NCI-H1436 treated with DMSO at 0.1 percent for 48 hours (cell line): ENCODE measurements at regions not wholly inside any gene's neighbourhood (a gene's known extent, or its start where the extent isn't known, plus 50 kb on each side); places are given as distances from the start of the nearest gene placed in this dataset.

ENCODE experiments used
- DNase-seq: peaks from one replicate; lab custom pipeline; 2025; lab: John Stamatoyannopoulos, UW

GRCh38 chr4:138858419-138858818 lies 157.2 kb upstream of the NOCT start:
- no peak for DNase-seq

GRCh38 chr4:138857416-138857815 lies 158.2 kb upstream of the NOCT start:
- no peak for DNase-seq

GRCh38 chr4:138852681-138853080 lies 162.9 kb upstream of the NOCT start:
- no peak for DNase-seq

GRCh38 chr4:138851391-138852335 lies 163.9 kb upstream of the NOCT start:
- DNase-seq: no peak

GRCh38 chr4:138845664-138846063 lies 169.9 kb upstream of the NOCT start:
- DNase-seq: no peak

- no peak for DNase-seq
Measured at GRCh38 chr4:138845054-138845453, 170.5 kb upstream of the NOCT start.

GRCh38 chr4:138843616-138844015 lies 172.0 kb upstream of the NOCT start:
- no peak for DNase-seq

- no peak for DNase-seq
Measured at GRCh38 chr4:138841343-138841742, 174.2 kb upstream of the NOCT start.

- DNase-seq: no peak
Measured at GRCh38 chr4:138838251-138838650, 177.3 kb upstream of the NOCT start.

- peak; percentile 4 for DNase-seq
Measured at GRCh38 chr4:138835832-138836533, 179.6 kb upstream of the NOCT start.

- DNase-seq: no peak
Measured at GRCh38 chr4:138833974-138834373, 181.6 kb upstream of the NOCT start.

GRCh38 chr4:138832563-138832962 lies 183.0 kb upstream of the NOCT start:
- DNase-seq: no peak

- no peak for DNase-seq
Measured at GRCh38 chr4:138831948-138832347, 183.6 kb upstream of the NOCT start.

GRCh38 chr4:138828926-138829325 lies 186.7 kb upstream of the NOCT start:
- DNase-seq: no peak

GRCh38 chr4:138826754-138827153 lies 188.8 kb upstream of the NOCT start:
- DNase-seq: no peak

- DNase-seq: no peak
Measured at GRCh38 chr4:138826322-138826721, 189.3 kb upstream of the NOCT start.

- DNase-seq: no peak
Measured at GRCh38 chr4:138821331-138821730, 194.2 kb upstream of the NOCT start.

GRCh38 chr4:138816875-138817274 lies 198.7 kb upstream of the NOCT start:
- no peak for DNase-seq

- DNase-seq: no peak
Measured at GRCh38 chr4:138815811-138816210, 199.8 kb upstream of the NOCT start.

- DNase-seq: no peak
Measured at GRCh38 chr4:138805736-138806135, 209.8 kb upstream of the NOCT start.

- DNase-seq: no peak
Measured at GRCh38 chr4:138804711-138805110, 210.9 kb upstream of the NOCT start.

- no peak for DNase-seq
Measured at GRCh38 chr4:138803051-138803450, 212.5 kb upstream of the NOCT start.

GRCh38 chr4:138802499-138802898 lies 213.1 kb upstream of the NOCT start:
- DNase-seq: no peak
